Gastroesophageal sphincter (tissue), 3 donors: ENCODE measurements at regions not wholly inside any gene's neighbourhood (a gene's known extent, or its start where the extent isn't known, plus 50 kb on each side); places are given as distances from the start of the nearest gene placed in this dataset.

Source experiments
- CTCF ChIP-seq, 4 experiments: fragments of 200-600 bp in 2 of 4; fragments of 450-650 bp in 2 of 4; sonication (generic) in 1 of 4; IDR thresholded peaks; one replicate each; pipeline ENCODE4 v1.5.1; 2017 to 2019; ENCODE audit warnings: antibody characterized with exemption in 4 of 4, mild to moderate bottlenecking in 2 of 4, moderate library complexity in 2 of 4
- EP300 ChIP-seq: sonication (generic); formaldehyde crosslinking; IDR thresholded peaks from one replicate; pipeline ENCODE4 v1.6.1; 2017; ENCODE audit warnings: antibody characterized with exemption, mild to moderate bottlenecking
- POLR2A ChIP-seq, 2 donors: fragments of 450-650 bp; IDR thresholded peaks; one replicate each; pipeline ENCODE4 v1.6.1; 2017; ENCODE audit warnings: antibody characterized with exemption in 2 of 2, mild to moderate bottlenecking in 2 of 2, moderate library complexity in 1 of 2

- no peak for TF ChIP-seq CTCF (IDR thresholded peaks at IDR 0.05)
- no peak for TF ChIP-seq POLR2A (IDR thresholded peaks at IDR 0.05)
- TF ChIP-seq EP300: no peak
Observed at GRCh38 chr1:114322207-114322606, 168.5 kb upstream of the SYT6 start.
